ENCODE measurements at regions not wholly inside any gene's neighbourhood (a gene's known extent, or its start where the extent isn't known, plus 50 kb on each side); places are given as distances from the start of the nearest gene placed in this dataset.

DNA sequence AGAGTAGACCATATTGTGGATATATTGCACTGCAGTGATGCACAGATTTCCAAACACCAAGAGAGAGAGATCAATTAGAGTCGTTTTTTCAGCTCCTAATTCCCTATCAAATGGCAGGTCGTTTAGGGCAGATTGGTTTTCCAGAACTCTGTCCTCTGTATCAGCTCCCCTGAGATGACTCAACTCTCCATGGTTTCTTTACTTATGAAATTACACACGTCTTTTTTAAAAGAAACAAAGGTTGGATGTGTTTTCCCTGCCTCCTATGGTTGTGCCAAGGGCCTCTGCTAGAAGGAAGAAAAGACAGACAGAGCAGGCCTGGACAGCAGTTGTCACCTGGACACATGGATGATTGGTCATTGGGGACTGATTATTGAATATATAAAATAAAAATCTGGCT, 478.1 kb upstream of the NBEA start:
- TF ChIP-seq POLR2AphosphoS5 (IDR thresholded peaks at IDR 0.05; ENCODE audit: low read depth, low read length) = no peak
- TF ChIP-seq EGR1 (IDR thresholded peaks at IDR 0.05; ENCODE audit: low read depth) = no peak
